GM18520 (cell line): ENCODE measurements at regions not wholly inside any gene's neighbourhood (a gene's known extent, or its start where the extent isn't known, plus 50 kb on each side); places are given as distances from the start of the nearest gene placed in this dataset.

Experiments used
- ATAC-seq: cut with Tn5 transposase; IDR thresholded peaks from one replicate; pipeline ENCODE4 v1.9.1; 2021; ENCODE audit not compliant: unreplicated experiment

DNA sequence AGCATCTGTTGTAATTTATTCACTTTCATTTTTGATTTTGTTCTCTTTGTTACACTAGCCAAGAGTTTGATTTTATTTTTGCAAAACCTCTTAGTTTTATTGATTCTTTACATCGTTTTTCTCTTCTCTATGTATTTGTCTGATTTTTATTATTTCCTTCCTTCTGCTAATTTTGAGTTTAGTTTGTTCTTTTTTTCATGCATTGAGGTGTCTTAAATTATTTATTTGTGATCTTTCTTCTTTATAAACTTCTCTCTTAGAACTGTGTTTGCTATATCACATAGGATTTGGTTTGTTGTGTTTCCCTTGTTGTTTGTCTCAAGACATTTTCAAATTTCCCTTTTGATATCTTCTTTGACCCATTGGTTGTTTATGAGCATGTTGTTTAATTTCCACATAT, 51.7 kb upstream of the NFKBIA start:
- no peak for ATAC-seq

DNA sequence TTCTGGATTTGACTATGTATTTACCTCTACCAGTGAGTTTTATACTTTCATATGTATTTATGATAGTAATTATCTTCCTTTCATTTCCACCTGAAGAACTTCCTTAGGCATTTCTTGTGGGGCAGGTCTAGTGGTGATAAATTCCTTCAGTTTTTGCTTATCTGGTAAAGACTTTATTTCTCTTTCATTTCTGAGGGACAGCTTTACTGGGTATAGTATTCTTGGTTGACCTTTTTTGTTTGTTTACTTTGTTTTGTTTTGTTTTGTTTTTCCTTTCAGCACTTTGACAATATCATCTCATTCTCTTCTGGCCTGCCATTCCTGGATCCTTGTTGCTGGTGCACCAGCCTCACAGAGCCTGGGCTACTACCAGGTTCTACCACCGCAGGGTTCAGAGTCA, 53.9 kb upstream of the NFKBIA start:
- no peak for ATAC-seq

DNA sequence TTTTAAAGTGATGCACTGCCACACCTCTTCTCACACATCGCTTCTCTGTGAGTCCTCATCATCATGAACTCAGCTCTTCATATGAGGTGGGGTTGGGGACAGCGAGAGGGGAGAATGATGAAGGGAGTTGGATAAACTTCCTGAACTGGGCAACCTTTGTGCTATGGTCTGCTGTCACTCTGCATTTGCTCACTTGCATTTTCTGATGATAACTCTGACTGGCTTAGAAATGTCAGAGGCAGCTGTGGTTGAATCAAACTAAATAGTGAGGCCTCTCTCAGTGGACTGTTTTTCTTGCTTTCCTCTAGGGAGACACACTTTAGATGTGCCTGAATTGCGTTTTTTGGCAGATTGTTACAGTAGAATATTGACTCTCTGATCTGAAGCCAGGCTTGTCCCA, 55.2 kb upstream of the NFKBIA start:
- ATAC-seq: no peak

- no peak for ATAC-seq
Measured at GRCh38 chr14:35470755-35471154, 63.2 kb upstream of the INSM2 start.

- no peak for ATAC-seq
Measured at GRCh38 chr14:35471803-35472202, 62.2 kb upstream of the INSM2 start.

DNA sequence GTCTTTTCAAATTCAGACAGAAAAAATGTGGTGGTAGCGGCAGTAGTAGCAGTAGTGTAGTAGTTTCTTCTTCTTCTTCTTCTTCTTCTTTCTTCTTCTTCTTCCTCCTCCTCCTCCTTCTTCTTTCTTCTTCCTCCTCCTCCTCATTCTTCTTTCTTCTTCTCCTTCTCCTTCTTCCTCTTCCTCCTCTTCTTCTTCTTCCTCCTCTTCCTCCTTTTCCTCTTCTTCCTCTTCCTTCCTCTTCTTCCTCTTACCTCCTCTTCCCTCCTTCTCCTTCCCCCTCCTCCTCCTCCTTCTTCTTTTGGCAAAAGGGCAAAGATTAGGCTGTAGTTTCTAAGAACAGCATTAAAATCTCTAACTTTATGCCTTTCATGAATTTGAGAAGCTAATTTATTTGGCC, 59.6 kb upstream of the INSM2 start:
- no peak for ATAC-seq

- ATAC-seq: peak; percentile 94
Measured at GRCh38 chr14:35480119-35480769, 53.7 kb upstream of the INSM2 start.

- no peak for ATAC-seq
Measured at GRCh38 chr14:35482994-35483515, 50.9 kb upstream of the INSM2 start.
